Renal pelvis (tissue), 1 donor: ENCODE measurements at regions not wholly inside any gene's neighbourhood (a gene's known extent, or its start where the extent isn't known, plus 50 kb on each side); places are given as distances from the start of the nearest gene placed in this dataset.

ENCODE experiments used
- DNase-seq: peaks from one replicate; pipeline ENCODE4 v3.0.0-alpha.2; 2013

DNA sequence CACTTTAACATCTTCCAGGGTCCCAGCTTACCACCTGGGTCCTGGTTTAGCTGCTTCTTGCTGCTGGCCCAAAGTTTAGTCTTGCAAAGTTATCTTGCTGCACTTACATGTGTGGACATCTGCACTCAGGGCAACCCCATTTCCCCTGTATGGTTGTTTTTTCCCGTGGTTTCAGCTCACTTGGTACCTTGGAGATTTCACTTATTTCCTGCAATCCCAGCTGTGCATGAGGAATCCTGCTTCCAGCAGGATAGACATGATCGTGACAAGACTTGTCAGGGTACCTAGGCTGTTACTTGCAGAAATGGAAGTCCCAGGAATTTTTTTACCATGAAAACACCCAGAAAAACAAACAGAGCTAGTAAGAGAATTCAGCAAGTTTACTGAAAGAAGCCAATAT is 95.9 kb upstream of the LEP start:
- DNase-seq: no peak

DNA sequence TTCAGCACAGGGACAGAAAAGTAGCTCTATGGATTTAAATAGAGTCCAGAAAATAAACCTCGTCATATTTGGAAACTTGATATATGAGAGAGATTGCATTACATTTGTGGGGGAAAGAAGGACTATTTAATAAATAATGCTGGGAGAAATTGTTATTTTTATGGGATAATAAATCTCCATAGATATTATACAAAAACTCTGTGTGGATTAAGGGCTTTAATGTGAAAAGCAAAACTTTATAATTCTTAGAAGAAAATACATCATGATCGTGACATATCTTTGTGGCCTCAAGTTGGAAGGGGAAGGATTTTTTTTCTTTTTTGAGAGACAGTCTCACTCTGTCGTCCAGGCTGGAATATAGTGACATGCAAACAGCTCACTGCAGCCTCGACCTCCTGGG is 95.0 kb upstream of the LEP start:
- no peak for DNase-seq

GRCh38 chr7:128148676-128149075 is 92.4 kb upstream of the LEP start:
- no peak for DNase-seq

GRCh38 chr7:128150223-128150865 is 90.7 kb upstream of the LEP start:
- DNase-seq: no peak

DNA sequence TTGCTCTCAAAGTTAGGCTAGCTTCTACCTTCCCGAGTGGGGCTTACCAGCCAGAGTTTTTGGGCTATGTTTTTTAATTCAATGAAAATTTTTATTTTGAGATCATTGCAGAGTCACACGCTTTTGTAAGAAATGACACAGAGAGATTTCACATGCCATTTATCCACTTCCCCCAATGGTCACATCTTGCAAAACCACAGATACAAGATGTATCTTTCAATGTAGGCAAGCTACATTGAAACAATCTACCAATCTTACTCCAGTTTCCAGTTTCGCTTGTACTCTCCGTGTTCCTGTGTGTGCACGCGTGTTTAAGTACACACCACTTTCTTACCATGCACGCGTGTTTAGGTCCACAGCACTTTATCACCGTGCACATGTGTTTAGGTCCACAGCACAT is 89.4 kb upstream of the LEP start:
- DNase-seq: no peak

DNA sequence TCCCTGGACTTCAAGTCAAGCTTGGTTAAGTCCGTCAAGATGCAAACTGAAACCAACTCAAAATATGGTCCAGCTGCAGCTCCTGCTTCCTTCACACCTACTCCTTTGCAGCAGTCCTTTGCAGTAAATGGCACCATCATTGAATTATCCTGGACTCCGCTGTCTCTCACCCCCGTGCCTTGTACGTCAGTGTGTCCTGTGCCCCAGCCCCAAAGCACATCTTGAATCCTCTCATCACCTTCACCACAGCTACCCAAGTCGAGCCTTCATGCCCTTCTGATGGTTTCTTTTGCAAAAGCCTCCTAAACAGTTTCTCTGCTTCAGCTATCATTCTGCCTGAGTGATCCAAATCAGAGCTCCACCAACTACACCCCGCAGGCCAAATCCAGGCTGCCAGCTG is 88.4 kb upstream of the LEP start:
- no peak for DNase-seq

- DNase-seq: no peak
These were observed 87.6 kb upstream of the LEP start for GRCh38 chr7:128153436-128153835.

GRCh38 chr7:128154504-128154903 is 86.6 kb upstream of the LEP start:
- no peak for DNase-seq

- DNase-seq: no peak
These were observed 85.9 kb upstream of the LEP start for GRCh38 chr7:128155100-128155740.

DNA sequence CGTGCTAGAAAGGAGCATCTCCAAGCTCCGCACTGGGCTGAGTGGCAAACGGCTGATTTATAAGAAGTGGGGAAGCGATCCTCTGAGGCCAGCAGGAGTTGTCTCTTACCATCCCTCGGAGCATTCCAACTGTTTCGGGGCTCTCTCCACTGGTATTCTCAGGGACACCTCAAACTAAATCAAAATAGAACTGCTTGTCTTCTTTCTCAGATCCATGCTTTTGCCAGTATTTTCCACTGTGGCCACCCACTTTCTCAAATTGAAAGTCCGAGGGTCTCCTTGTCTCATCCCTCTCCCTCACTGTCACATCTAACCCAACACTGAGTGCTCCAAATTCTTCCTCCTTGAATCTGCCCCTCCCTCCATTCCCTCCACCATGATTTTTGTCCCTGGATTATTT is 83.2 kb upstream of the LEP start:
- DNase-seq: no peak

DNA sequence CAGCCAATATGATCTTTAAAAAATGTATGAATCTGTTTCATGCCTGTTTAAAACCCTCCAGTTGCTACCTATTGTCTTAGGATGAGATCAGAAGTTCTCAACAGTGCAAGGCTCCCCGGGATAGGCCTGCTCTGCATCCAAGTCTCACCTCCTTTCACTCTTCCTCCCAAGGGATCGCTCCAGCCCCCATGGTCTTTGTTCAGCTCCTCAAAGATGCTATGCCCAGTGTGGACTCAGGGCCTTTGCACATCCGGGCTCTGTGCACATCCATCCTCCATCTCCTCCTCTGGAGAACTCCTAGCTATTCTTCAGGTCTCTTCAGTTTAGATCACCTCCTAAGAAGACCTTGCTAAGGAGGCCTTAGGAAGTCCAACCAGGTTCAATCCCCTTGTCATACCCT is 82.7 kb upstream of the LEP start:
- DNase-seq: no peak

DNA sequence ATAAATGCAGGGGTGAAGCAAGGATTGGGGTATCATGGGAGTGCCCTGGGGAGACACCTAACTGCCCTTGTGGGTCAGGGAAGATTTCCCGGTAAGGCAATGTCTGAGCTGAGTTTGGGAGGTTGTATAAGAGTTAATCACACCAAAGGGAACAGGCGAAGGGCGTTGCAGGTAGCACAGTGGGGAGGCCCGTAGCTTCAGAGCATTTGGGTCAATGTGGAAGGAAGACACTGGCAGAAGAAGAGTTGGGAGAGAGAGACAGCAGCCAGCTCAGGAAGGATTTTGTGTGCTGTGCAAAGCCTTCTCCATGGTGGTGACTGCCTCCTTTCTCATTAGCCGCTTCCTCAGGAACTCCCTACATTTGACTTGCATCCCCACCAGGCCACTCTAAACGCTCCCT is 80.8 kb upstream of the LEP start:
- no peak for DNase-seq

- no peak for DNase-seq
These were observed 79.5 kb upstream of the LEP start for GRCh38 chr7:128161466-128162125.

DNA sequence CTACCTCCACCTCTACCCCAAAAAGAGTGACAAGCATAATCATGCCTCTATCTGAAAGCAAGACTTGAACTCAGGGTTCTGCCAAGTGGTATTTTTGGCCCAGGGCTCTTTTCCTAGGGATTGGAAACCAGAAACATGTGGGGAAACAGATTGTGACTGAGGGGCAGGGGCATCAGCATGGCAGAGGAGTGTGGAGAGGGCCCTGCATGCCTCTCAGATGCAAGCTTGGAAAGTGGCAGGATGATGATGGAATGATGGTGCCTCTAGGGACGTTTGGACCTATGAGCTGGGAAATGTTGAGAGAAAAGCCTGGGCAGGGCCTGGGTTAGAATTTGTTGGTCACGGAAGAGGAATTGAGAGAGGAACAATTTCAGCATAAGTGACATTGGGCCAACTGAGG is 78.4 kb upstream of the LEP start:
- DNase-seq: no peak

- no peak for DNase-seq
These were observed 77.6 kb upstream of the LEP start for GRCh38 chr7:128163473-128163872.

DNA sequence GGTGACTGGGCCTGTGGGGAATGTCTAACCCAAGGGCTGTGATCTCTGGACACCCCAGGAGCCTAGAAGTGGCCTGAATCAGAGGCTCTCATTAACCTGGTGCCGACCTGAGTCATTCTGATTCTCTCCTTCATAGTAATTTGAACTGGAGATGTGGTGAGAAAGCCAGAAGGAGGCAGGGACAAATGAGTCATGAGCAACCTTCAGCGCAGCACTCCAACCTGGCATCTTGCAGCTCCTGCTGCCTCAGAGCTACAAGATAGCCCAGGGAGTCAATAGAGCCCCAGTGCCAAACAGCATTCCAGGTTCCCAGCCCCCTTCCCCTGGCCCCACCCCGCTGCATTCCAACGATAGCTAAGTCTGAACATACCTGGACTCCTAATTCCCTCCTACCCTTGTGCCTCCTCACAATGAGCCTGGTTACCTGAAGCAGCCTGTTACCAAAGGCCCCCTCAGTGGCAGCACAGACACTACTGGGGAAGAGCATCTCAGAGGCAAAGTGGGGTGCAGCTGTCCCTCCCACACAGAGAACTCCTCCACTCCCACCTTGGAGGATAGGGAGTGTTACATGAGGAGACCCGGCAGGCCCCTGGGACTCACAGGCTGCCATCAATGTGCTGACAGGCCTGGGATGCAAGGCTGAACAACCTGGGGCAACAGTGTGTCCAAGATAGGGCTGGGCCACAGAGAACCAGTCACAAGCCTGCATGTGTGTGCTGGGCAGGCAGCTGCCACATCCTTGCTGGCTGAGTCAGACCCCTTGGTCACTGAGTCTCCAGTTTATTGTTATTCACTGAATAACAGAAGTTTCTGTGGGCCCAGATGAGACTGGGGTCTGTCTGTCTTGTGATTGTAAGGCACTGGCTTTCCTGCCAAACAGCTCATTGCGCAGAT is 76.8 kb upstream of the LEP start:
- no peak for DNase-seq

DNA sequence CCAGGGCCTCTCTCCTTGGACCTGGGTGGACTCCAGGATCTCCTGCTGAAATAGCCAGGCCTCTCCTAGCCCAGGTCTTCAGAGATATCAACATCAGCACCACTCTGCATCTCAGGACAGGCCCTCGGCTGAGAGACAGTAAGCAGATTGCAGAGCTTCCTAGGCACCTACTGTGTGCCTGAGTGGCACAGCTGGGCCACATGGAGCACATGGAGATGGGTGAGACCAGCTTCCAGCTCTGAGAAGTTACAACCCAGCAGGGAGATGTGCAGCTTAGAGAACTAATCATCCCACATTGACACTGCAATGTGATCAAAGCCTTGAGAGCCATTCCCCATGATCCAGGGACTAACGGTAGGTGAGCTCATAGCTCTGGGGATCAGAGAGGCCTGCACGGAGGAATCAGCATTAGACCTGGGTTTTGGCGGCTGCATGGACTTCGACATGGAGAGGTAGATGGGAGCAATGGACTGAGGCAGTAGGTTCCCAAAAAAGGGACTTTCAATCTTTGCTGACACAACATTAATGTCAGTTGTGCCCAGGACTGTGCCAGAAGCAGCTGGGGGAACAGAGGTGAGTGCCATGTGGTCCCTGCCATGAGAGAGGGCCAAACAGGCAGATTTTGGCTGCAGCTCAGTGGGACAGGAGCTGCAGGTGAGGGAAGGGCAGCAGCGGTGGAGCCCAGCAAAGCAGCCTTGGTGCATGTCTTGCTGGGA is 76.0 kb upstream of the LEP start:
- DNase-seq: no peak

GRCh38 chr7:128165927-128166420 is 75.1 kb upstream of the LEP start:
- no peak for DNase-seq

DNA sequence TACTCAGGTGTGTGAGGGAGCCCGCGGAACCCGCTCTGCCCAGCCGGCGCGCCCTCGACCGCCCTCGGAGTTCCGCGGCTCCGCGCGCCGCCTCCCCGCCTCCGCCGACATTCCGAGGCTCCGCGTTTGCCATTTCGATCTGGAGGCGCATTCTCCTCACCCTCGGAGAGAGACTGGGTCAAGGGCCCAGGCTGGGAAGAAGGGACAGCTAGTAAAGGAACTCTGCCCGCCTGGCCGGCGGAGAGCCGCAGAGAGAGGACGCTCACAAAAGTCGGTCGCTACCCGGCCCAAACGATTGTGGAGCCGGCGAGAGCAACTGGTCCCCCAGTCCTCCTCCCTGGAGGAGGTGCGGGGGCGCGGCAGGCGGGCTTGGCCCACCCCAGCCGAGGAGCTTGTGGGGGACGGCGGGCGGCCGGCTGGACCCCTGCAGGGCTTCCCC is 74.5 kb upstream of the LEP start:
- no peak for DNase-seq

DNA sequence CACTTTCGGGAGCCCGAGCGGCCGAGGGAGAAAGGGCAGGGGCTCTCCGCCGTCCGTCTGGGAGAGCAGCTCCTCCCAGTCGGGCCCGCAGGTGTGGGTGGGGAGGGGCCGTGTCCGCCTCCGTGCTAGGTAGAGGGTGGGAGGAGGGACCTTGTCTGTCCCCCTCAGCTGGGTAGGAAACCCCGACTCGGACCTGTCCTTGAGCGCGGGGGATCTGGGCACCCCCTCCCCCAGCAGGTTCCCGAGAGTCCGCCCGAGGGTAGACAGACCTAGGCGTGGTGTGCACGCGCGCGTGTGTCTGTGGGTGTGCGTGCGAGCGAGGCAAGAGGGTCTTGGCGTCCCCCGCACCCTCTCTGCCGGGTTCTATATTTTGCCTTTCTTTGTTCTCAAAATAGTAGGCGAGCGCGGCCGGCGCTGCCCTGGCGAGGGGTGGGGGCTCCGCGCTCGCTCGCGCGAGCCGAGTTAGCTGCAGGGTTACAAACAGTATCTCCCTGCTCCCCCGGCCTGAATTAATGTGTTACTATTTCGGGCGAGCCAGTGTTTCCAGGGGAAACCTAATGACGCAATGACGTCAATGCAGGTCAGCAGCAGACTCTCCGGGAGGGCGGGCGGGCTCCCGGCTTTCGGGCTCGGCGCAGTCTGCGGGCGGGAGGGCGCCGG is 73.9 kb upstream of the LEP start:
- DNase-seq: peak; percentile 82
